ENCODE measurements at regions not wholly inside any gene's neighbourhood (a gene's known extent, or its start where the extent isn't known, plus 50 kb on each side); places are given as distances from the start of the nearest gene placed in this dataset.

- no peak overlapping the region for H3K4me3 ChIP-seq (replicated peaks in 1 of 3; ENCODE audit: insufficient read depth in 1 of 3, low read depth in 1 of 3, low read length in 3 of 3)
- TF ChIP-seq POLR2A (IDR thresholded peaks at IDR 0.05; ENCODE audit: low read depth, low read length) (no peak), FOS (IDR thresholded peaks at IDR 0.05; ENCODE audit: borderline replicate concordance, insufficient read depth, low read length) (no peak), GATA2 (IDR thresholded peaks at IDR 0.05; ENCODE audit: insufficient read depth, insufficient read length, low read depth, low read length) (peak; percentile 19)
- DNase-seq (ENCODE audit: low read depth, low spot score) = peak; percentile 23
- H3K36me3 ChIP-seq (ENCODE audit: control insufficient read depth in 2 of 2, extremely low read depth in 1 of 2, insufficient read depth in 2 of 2, low read length in 2 of 2) = no peaks in the 10 kb centered on the region
- H4K20me1 ChIP-seq (replicated peaks; ENCODE audit: control insufficient read depth, extremely low read depth, insufficient read depth, low read length) = no peaks in the 10 kb centered on the region
- H3K4me2 ChIP-seq (ENCODE audit: insufficient read depth, low read length) = no peak overlapping the region
- H3K9ac ChIP-seq (replicated peaks; ENCODE audit: extremely low read depth, insufficient read depth, low read length) = no peak overlapping the region
- no TSS peak for BruUV-seq (replicated peaks)
- no peaks in the 10 kb centered on the region for H3K79me2 ChIP-seq (ENCODE audit: control insufficient read depth, insufficient read depth, low read length)
- no peaks in the 10 kb centered on the region for H3K9me1 ChIP-seq (replicated peaks; ENCODE audit: control insufficient read depth, extremely low read depth, insufficient read depth, low read length)
- H3K27me3 ChIP-seq (ENCODE audit: control insufficient read depth in 2 of 2, insufficient read depth in 2 of 2, low read length in 2 of 2) = no peaks in the 10 kb centered on the region
- intact Hi-C loops (cut with micrococcal nuclease) (no loop called here), dilution Hi-C loops (cut with MboI; ENCODE audit: extremely low pct_ligation_motif_present, low sequenced_read_pairs) (no loop called here)
- no peaks in the 10 kb centered on the region for H3K9me3 ChIP-seq (replicated peaks; ENCODE audit: control insufficient read depth, insufficient read depth, low read length)
- H2AFZ ChIP-seq (ENCODE audit: low read depth, low read length) = peak overlapping the region; percentile 90
- peaks cover 11% of the 10 kb centered on the region for H3K4me1 ChIP-seq (ENCODE audit: control insufficient read depth, extremely low read depth, insufficient read depth, low read length)
- ChIA-PET POLR2A (no interaction called here), CTCF (interaction anchor here (0.9 kb wide), 1 partner anchor 13 kb away, joined by 3 read pairs; no protein-coding TSS in a partner anchor)
- FAIRE-seq = no peak
- H3K27ac ChIP-seq (ENCODE audit: insufficient read depth, low read depth, low read length) = no peak overlapping the region
These were observed 148.2 kb downstream of the FCRL5 start for GRCh38 chr1:157404063-157404501.

- H3K4me2 ChIP-seq (ENCODE audit: insufficient read depth, low read length) = no peak overlapping the region
- DNase-seq (ENCODE audit: low read depth, low spot score) = no peak
- no TSS peak for BruUV-seq (replicated peaks)
- POLR2A ChIA-PET = no interaction called here
- TF ChIP-seq POLR2AphosphoS5 (IDR thresholded peaks at IDR 0.05; ENCODE audit: insufficient read depth, low read depth, low read length) (no peak), CTCF (IDR thresholded peaks at IDR 0.05; ENCODE audit: extremely low read depth in 1 of 2, insufficient read depth in 1 of 2, low read depth in 1 of 2, low read length in 2 of 2) (no peak), JUN (IDR thresholded peaks at IDR 0.05; ENCODE audit: borderline replicate concordance, insufficient read depth, insufficient read length, low read depth) (no peak)
- no peaks in the 10 kb centered on the region for H3K9me1 ChIP-seq (replicated peaks; ENCODE audit: control insufficient read depth, extremely low read depth, insufficient read depth, low read length)
- intact Hi-C loops (cut with micrococcal nuclease) = no loop called here
- H3K79me2 ChIP-seq (ENCODE audit: control insufficient read depth, insufficient read depth, low read length) = no peaks in the 10 kb centered on the region
- no peaks in the 10 kb centered on the region for H3K27me3 ChIP-seq (ENCODE audit: control insufficient read depth in 2 of 2, insufficient read depth in 2 of 2, low read length in 2 of 2)
- CTCF ChIA-PET = interaction anchor here (0.9 to 1.5 kb wide), 2 partner anchors 13 to 26 kb away, joined by 3 to 8 read pairs; no protein-coding TSS in a partner anchor
- no peak overlapping the region for H3K9ac ChIP-seq (replicated peaks; ENCODE audit: extremely low read depth, insufficient read depth, low read length)
- H3K4me1 ChIP-seq (ENCODE audit: control insufficient read depth, extremely low read depth, insufficient read depth, low read length) = peaks cover 11% of the 10 kb centered on the region
- dilution Hi-C loops (cut with MboI; ENCODE audit: extremely low pct_ligation_motif_present, low sequenced_read_pairs) = no loop called here
- FAIRE-seq = no peak
- peak overlapping the region; percentile 90 for H2AFZ ChIP-seq (ENCODE audit: low read depth, low read length)
- no peak overlapping the region for H3K4me3 ChIP-seq (replicated peaks in 1 of 3; ENCODE audit: insufficient read depth in 1 of 3, low read depth in 1 of 3, low read length in 3 of 3)
- H4K20me1 ChIP-seq (replicated peaks; ENCODE audit: control insufficient read depth, extremely low read depth, insufficient read depth, low read length) = no peaks in the 10 kb centered on the region
- no peak overlapping the region for H3K27ac ChIP-seq (ENCODE audit: insufficient read depth, low read depth, low read length)
- no peaks in the 10 kb centered on the region for H3K36me3 ChIP-seq (ENCODE audit: control insufficient read depth in 2 of 2, extremely low read depth in 1 of 2, insufficient read depth in 2 of 2, low read length in 2 of 2)
- no peaks in the 10 kb centered on the region for H3K9me3 ChIP-seq (replicated peaks; ENCODE audit: control insufficient read depth, insufficient read depth, low read length)
These were observed 148.7 kb downstream of the FCRL5 start for GRCh38 chr1:157403608-157404007.

Data from endothelial cell of umbilical vein (primary cell).